H9 (cell line): ENCODE measurements at regions not wholly inside any gene's neighbourhood (a gene's known extent, or its start where the extent isn't known, plus 50 kb on each side); places are given as distances from the start of the nearest gene placed in this dataset.

Experiments used
- DNase-seq: peaks from one replicate; pipeline ENCODE4 v3.0.0-alpha.2; 2017
- H2AFZ ChIP-seq: one replicate; pipeline ENCODE4 v1.6.1; 2013; ENCODE audit warnings: mild to moderate bottlenecking, low read length, control low read depth, moderate library complexity
- H2AK5ac ChIP-seq: 2 replicates; pipeline ENCODE4 v1.6.1; 2013; ENCODE audit warnings: low read length, control low read depth, mixed read lengths; ENCODE audit not compliant: insufficient read length
- H2BK120ac ChIP-seq: one replicate; pipeline ENCODE4 v1.6.1; 2013; ENCODE audit warnings: low read depth, mild to moderate bottlenecking, low read length, control low read depth, inconsistent platforms; ENCODE audit not compliant: poor library complexity, severe bottlenecking
- H2BK12ac ChIP-seq: 2 replicates; pipeline ENCODE4 v1.6.1; 2013; ENCODE audit warnings: low read length, control low read depth, mixed read lengths, low read depth; ENCODE audit not compliant: insufficient read length
- H2BK15ac ChIP-seq: 2 replicates; pipeline ENCODE4 v1.6.1; 2013; ENCODE audit warnings: low read depth, low read length, control low read depth
- H2BK20ac ChIP-seq: one replicate; pipeline ENCODE4 v1.6.1; 2013; ENCODE audit warnings: low read depth, mild to moderate bottlenecking, low read length, control low read depth, inconsistent platforms; ENCODE audit not compliant: poor library complexity, severe bottlenecking
- H2BK5ac ChIP-seq: 2 replicates; pipeline ENCODE4 v1.6.1; 2013; ENCODE audit warnings: low read length, control low read depth, mixed read lengths; ENCODE audit not compliant: insufficient read length
- H3K14ac ChIP-seq: 2 replicates; pipeline ENCODE4 v1.6.1; 2013; ENCODE audit warnings: low read length, control low read depth; ENCODE audit not compliant: insufficient read depth
- H3K18ac ChIP-seq: 2 replicates; pipeline ENCODE4 v1.6.1; 2013; ENCODE audit warnings: low read depth, mild to moderate bottlenecking, mixed read lengths, low read length, control low read depth; ENCODE audit not compliant: insufficient read length
- H3K23ac ChIP-seq: 2 replicates; pipeline ENCODE4 v1.6.1; 2013; ENCODE audit warnings: low read length, control low read depth, mixed read lengths, low read depth; ENCODE audit not compliant: insufficient read length
- H3K23me2 ChIP-seq: 2 replicates; pipeline ENCODE4 v1.6.1; 2013; ENCODE audit warnings: low read depth, mild to moderate bottlenecking, mixed read lengths, low read length, control low read depth; ENCODE audit not compliant: insufficient read length, poor library complexity, severe bottlenecking
- H3K27ac ChIP-seq: 2 replicates; pipeline ENCODE4 v1.5.1; 2013; ENCODE audit warnings: low read length, control low read depth, mixed read lengths, low read depth; ENCODE audit not compliant: insufficient read length
- H3K27me3 ChIP-seq: 2 replicates; pipeline ENCODE4 v1.6.1; 2013; ENCODE audit warnings: low read length, control low read depth, inconsistent platforms; ENCODE audit not compliant: insufficient read depth
- H3K4ac ChIP-seq: 2 replicates; pipeline ENCODE4 v1.6.1; 2013; ENCODE audit warnings: low read depth, mild to moderate bottlenecking, control low read depth, inconsistent platforms, low read length, moderate library complexity
- H3K4me1 ChIP-seq: 2 replicates; pipeline ENCODE4 v1.6.1; 2013; ENCODE audit warnings: low read length, control low read depth, inconsistent platforms; ENCODE audit not compliant: insufficient read depth
- H3K4me2 ChIP-seq: 2 replicates; pipeline ENCODE4 v1.6.1; 2013; ENCODE audit warnings: low read length, control low read depth, mixed read lengths; ENCODE audit not compliant: insufficient read length, insufficient read depth
- H3K56ac ChIP-seq: 2 replicates; pipeline ENCODE4 v1.6.1; 2013; ENCODE audit warnings: low read depth, mild to moderate bottlenecking, mixed read lengths, low read length, control low read depth; ENCODE audit not compliant: insufficient read length
- H3K79me1 ChIP-seq: 2 replicates; pipeline ENCODE4 v1.6.1; 2013; ENCODE audit warnings: low read depth, mild to moderate bottlenecking, moderate library complexity, low read length, control low read depth, inconsistent platforms; ENCODE audit not compliant: insufficient read depth, poor library complexity, severe bottlenecking
- H3K79me2 ChIP-seq: 2 replicates; pipeline ENCODE4 v1.6.1; 2013; ENCODE audit warnings: low read length, control low read depth, inconsistent platforms; ENCODE audit not compliant: insufficient read depth
- H3K9ac ChIP-seq: 2 replicates; pipeline ENCODE4 v1.6.1; 2013; ENCODE audit warnings: low read length, control low read depth, mixed read lengths; ENCODE audit not compliant: insufficient read length; ENCODE audit errors: extremely low read depth
- H3K9me3 ChIP-seq: one replicate; pipeline ENCODE4 v1.6.1; 2013; ENCODE audit warnings: low read depth, low read length, inconsistent platforms; ENCODE audit not compliant: control insufficient read depth
- H3T11ph ChIP-seq: one replicate; pipeline ENCODE4 v1.6.1; 2013; ENCODE audit warnings: mild to moderate bottlenecking, low read length, control low read depth, inconsistent platforms
- H4K20me1 ChIP-seq: one replicate; pipeline ENCODE4 v1.6.1; 2013; ENCODE audit not compliant: control insufficient read depth, insufficient read length, insufficient read depth
- H4K5ac ChIP-seq: 2 replicates; pipeline ENCODE4 v1.6.1; 2013; ENCODE audit warnings: low read depth, mild to moderate bottlenecking, mixed read lengths, low read length, control low read depth; ENCODE audit not compliant: insufficient read length
- H4K8ac ChIP-seq: replicated peaks from 2 replicates; pipeline ENCODE4 v1.6.1; 2013; ENCODE audit warnings: low read length, control low read depth, mixed read lengths, low read depth; ENCODE audit not compliant: insufficient read length
- H4K91ac ChIP-seq: 2 replicates; pipeline ENCODE4 v1.6.1; 2013; ENCODE audit warnings: low read depth, mild to moderate bottlenecking, moderate library complexity, mixed read lengths, low read length, control low read depth; ENCODE audit not compliant: insufficient read length
- H3K27ac Mint-ChIP-seq, 3 experiments: 2 replicates in 2 of 3; 3 replicates in 1 of 3; pipeline ENCODE4 v1.8.0; 2020 to 2021; ENCODE audit warnings: mixed read lengths in 3 of 3, mild to moderate bottlenecking in 1 of 3, moderate library complexity in 1 of 3
- H3K27me3 Mint-ChIP-seq: 2 replicates; pipeline ENCODE4 v1.8.0; 2021; ENCODE audit warnings: low read depth, mild to moderate bottlenecking, moderate library complexity, mixed read lengths
- H3K36me3 Mint-ChIP-seq, 3 experiments: 2 replicates in 2 of 3; 3 replicates in 1 of 3; pipeline ENCODE4 v1.8.0; 2020 to 2021; ENCODE audit warnings: low read depth in 3 of 3, mixed read lengths in 3 of 3; ENCODE audit not compliant: insufficient read depth in 1 of 3
- H3K4me1 Mint-ChIP-seq, 2 experiments: 2 replicates each; pipeline ENCODE4 v1.8.0; 2020; ENCODE audit warnings: mixed read lengths in 2 of 2
- H3K4me3 Mint-ChIP-seq, 2 experiments: 2 replicates in 1 of 2; 3 replicates in 1 of 2; pipeline ENCODE4 v1.8.0; 2020 to 2021; ENCODE audit warnings: mild to moderate bottlenecking in 2 of 2, mixed read lengths in 2 of 2, moderate library complexity in 1 of 2
- H3K9me3 Mint-ChIP-seq, 2 experiments: 2 replicates in 1 of 2; 3 replicates in 1 of 2; pipeline ENCODE4 v1.8.0; 2020; ENCODE audit warnings: mild to moderate bottlenecking in 2 of 2, mixed read lengths in 2 of 2, moderate library complexity in 1 of 2
- CTCF ChIP-seq: fragments of 200-600 bp; sonication (generic); conservative IDR thresholded peaks from 3 replicates; pipeline ENCODE4 v1.8.0; 2021; ENCODE audit warnings: antibody characterized with exemption, mild to moderate bottlenecking
- WGBS: extraction: QIAGEN DNeasy Blood & Tissue Kit; methylation state at CpG from one replicate; pipeline ENCODE4 v1.1.7; 2013; ENCODE audit warnings: missing lambda C conversion rate, low lambda C conversion rate, mixed read lengths; ENCODE audit not compliant: insufficient read length; ENCODE audit errors: extremely low coverage; 5-methylcytosine and 5-hydroxymethylcytosine counted together

- H3T11ph ChIP-seq = no peak overlapping the region
- DNase-seq = no peak
- WGBS = no CpG with 5 or more reads among the region's 24 CpGs
- H3K79me2 ChIP-seq = no peaks in the 10 kb centered on the region
- no peaks in the 10 kb centered on the region for H3K9me3 ChIP-seq
- H3K79me1 ChIP-seq = no peaks in the 10 kb centered on the region
- TF ChIP-seq CTCF = no peak
- no peak overlapping the region for H3K4me2 ChIP-seq
- no peak overlapping the region for H2AFZ ChIP-seq
- H2BK120ac ChIP-seq = no peak overlapping the region
- H2AK5ac ChIP-seq = no peak overlapping the region
- Mint-ChIP-seq H3K36me3 (peaks cover 0 to 1% (median 0%) of the 10 kb centered on the region in 3 experiments; a peak in 2 of 7 replicates), H3K9me3 (no peaks in the 10 kb centered on the region; a peak in 1 of 5 replicates), H3K4me1 (peaks cover 19 to 37% of the 10 kb centered on the region in 2 experiments), H3K27me3 (peaks cover 27% of the 10 kb centered on the region), H3K27ac (no peak overlapping the region; a peak in 1 of 7 replicates), H3K4me3 (no peak overlapping the region)
- H4K8ac ChIP-seq = no peak overlapping the region
- H3K27me3 ChIP-seq = no peaks in the 10 kb centered on the region
- H3K27ac ChIP-seq = no peak overlapping the region
- no peak overlapping the region for H3K9ac ChIP-seq
- no peak overlapping the region for H3K23ac ChIP-seq
- no peak overlapping the region for H3K18ac ChIP-seq
- H3K4ac ChIP-seq = no peak overlapping the region
- H2BK12ac ChIP-seq = no peak overlapping the region
- H3K4me1 ChIP-seq = peaks cover 6% of the 10 kb centered on the region; the same call in 1 of the 2 replicates
- H3K23me2 ChIP-seq = no peaks in the 10 kb centered on the region
- H4K5ac ChIP-seq = no peak overlapping the region
- no peaks in the 10 kb centered on the region for H4K20me1 ChIP-seq
- no peak overlapping the region for H4K91ac ChIP-seq
- H2BK15ac ChIP-seq = no peak overlapping the region
- peak overlapping the region; percentile 28; the same call in 1 of the 2 replicates for H3K14ac ChIP-seq
- H3K56ac ChIP-seq = no peak overlapping the region
- H2BK5ac ChIP-seq = no peak overlapping the region
- H2BK20ac ChIP-seq = no peak overlapping the region
Measured at GRCh38 chr4:3827616-3828492, 61.7 kb downstream of the ADRA2C start.
